HuH-7 (cell line): ENCODE measurements at regions not wholly inside any gene's neighbourhood (a gene's known extent, or its start where the extent isn't known, plus 50 kb on each side); places are given as distances from the start of the nearest gene placed in this dataset.
"Not testable (repeated sequence)": the region's sequence is repeated elsewhere in the genome, so short reads cannot be mapped to it uniquely, and the experiment has no call there.

Experiments used
- DNase-seq: peaks from one replicate; pipeline ENCODE4 v3.0.0; 2011; ENCODE audit warnings: low spot score

DNA sequence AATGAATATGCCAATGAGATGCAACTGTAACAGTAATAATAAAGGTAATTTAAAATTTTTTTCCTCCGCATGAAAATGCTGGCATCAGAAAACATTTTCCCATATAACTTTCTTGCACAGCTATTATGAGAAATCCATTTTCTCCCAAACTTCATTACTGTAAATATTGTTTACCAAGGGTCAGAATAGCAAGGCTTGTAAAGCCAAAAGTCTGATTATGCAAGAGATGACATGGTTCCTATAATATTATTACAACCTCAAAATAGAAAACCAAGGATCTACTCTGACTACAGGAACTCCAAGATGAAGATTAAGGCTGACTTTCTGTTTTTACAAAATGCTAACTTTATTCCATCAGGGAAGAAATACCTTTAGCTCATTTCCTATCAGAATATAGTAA is 162.7 kb upstream of the CDK1 start:
- no peak for DNase-seq

- DNase-seq: no peak
Observed at GRCh38 chr10:60614363-60614762, 163.9 kb upstream of the CDK1 start.

- DNase-seq: no peak
Observed at GRCh38 chr10:60613434-60613833, 164.8 kb upstream of the CDK1 start.

GRCh38 chr10:60611291-60611747 is 167.0 kb upstream of the CDK1 start:
- no peak for DNase-seq

DNA sequence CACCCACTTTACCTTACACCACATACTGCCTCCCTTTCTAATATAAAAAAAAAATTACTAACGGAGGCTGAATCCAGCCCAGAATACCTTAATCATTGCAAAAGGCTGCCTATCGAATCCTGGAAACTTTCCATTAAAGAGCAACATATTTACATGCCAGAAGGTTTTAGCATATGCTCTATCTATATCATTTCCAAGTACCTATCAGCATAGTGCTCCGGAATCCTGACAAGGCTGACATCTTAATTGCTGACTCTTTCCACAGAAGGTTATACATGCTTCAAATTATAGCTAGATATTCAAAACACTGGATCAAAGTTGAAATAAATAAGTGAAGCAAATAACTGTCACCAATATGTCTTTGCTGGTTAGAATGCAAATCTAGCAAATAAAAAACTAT is 170.9 kb upstream of the CDK1 start:
- no peak for DNase-seq

DNA sequence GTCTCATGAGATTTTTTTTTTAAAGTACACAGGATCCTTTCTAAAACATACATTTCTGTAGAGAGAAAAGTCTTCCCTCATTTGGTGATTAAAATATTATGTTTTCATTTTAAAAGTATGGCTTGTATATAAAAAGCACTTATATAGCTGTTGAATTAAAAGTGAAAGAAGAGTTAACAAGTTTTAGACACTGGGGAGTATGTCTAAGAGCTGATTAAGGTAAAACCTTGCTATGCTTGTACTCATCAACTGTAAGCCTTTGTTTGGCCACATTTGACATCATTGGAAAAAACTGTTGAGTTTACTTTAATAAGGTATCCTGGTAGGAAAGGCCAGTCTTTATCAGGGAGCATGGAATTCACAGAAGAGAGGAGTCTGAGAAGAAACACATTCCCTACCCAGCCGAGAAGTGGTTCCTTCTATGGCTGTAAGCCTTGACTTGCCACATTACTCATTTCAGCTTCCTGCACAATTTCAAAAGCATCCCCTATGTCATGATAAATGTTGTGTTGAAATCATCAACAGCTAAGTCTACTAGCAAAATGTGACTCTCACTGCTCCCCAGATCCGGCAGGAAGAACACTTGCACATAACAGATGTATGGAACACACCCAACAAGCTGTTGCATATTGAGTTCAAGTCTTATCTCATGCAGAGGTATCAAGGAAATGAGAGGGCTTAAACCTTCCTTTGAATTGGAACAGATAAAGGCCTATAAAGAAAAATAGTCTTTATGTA is 171.8 kb upstream of the CDK1 start:
- no peak for DNase-seq

GRCh38 chr10:60605476-60605875 is 172.8 kb upstream of the CDK1 start:
- DNase-seq: no peak

- no peak for DNase-seq
Observed at GRCh38 chr10:60604342-60604741, 173.9 kb upstream of the CDK1 start.

GRCh38 chr10:60597513-60597912 is 180.8 kb upstream of the CDK1 start:
- no peak for DNase-seq

GRCh38 chr10:60595852-60596251 is 182.4 kb upstream of the CDK1 start:
- no peak for DNase-seq

- DNase-seq: no peak
Observed at GRCh38 chr10:60594476-60595051, 183.7 kb upstream of the CDK1 start.

DNA sequence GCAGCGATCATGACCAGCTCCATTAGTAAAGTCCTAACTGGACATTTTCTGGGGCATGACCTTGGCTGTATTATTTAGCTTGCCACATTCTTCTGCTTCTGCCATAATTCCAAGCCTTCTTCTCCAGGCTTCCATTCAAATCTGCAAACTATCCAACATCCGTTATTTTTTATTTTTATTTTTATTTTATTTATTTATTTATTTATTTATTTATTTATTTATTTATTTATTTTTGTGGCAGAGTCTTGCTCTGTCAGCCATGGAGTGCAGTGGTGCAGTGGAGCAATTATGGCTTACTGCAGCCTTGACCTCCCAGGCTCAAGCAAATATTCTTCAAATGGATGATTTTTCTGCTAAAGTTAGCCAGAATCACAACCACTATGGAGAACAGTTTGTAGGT is 187.2 kb upstream of the CDK1 start:
- DNase-seq: no peak

- no peak for DNase-seq
Observed at GRCh38 chr10:60589376-60589775, 188.9 kb upstream of the CDK1 start.

DNA sequence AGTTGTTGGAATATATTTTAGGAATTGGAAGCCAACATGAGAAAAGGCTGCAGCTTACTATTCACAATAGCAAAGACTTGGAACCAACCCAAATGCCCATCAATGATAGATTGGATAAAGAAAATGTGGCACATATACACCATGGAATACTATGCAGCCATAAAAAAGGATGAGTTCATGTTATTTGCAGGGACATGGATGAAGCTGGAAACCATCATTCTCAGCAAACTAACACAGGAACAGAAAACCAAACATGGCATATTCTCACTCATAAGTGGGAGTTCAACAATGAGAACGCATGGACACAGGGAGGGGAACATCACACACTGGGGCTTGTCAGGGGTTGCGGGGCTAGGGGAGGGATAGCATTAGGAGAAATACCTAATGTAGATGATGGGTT is 192.1 kb upstream of the ANK3 start:
- DNase-seq: not testable (repeated sequence)

- DNase-seq: no peak
Observed at GRCh38 chr10:60578217-60578616, 188.5 kb upstream of the ANK3 start.

DNA sequence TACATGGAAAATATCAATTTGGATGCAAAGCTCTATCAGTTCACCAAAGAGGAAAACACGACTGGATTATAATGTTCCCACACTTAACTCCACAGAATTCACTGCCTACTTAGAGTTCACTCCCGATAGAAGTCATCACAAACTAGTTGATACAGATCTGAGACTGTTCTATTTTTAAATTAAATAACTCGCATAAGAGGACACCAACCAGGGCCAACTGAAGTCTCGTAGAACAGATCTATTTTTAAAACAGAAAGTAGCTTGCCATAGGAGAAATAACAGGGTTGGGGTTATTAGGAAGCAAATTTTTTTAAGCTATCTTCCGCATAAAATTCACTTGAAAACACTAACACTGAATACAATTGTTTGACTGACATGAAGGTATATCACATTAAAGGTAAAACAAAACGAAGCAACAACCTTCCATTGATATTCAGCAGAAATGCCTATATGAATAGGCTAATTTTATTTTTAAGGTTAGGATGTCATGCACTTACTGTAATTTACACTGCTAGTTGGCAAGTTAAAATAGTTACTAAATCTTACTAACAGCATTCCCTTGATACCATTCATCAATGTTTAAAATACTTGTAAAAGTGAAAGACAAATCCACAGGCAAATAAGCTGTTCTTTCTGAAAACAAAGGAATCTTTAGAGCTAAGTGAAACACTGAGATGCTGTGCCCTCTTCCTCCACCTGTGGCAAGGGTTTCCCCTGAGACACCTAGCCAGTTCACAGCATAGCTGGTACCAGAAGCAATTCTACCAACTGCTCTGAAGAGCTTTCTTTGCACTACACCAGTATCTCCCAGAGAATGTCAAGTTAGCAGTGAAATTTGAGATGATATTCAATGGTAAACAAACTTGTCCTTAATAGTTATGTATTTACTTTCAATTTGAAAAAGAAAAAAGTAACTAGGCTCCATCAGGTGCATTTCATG is 186.7 kb upstream of the ANK3 start:
- no peak for DNase-seq

GRCh38 chr10:60575105-60575504 is 185.4 kb upstream of the ANK3 start:
- no peak for DNase-seq

DNA sequence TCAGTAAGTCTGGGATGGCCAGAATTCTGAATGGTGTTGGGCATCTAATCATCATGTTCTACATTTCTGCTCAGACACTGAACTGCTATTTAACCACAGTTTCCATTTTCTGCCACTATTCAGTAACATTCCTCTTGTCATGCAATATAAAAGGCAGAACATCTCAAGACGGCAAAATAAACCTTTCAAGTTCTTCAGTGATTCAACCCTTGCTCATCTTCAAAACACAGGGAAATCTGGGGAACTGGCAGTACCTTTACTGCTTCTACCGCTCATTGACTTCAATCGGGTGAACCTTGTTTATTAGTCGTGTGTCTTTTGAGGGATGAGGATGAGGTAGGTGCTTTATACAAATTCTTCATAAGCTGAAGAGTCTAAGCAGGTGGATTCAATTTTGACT is 184.7 kb upstream of the ANK3 start:
- DNase-seq: no peak

DNA sequence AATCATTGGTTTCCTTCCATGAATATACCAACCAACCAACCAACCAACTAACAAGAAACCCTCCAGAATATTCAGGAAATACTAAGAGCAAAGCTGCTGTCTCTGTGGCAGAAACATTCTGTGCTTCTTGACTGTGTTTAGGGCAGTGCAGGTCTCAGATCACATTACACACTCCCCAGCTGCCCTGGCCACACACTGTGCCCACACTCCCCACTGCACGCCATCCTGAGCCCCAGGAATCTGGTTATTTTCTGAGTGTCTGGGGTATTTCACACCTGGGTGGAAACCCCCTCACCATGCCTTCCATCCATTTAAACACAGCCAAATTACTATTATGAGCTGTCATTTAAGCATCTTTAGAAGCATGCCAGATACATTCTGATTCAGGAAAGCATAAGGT is 183.7 kb upstream of the ANK3 start:
- no peak for DNase-seq

DNA sequence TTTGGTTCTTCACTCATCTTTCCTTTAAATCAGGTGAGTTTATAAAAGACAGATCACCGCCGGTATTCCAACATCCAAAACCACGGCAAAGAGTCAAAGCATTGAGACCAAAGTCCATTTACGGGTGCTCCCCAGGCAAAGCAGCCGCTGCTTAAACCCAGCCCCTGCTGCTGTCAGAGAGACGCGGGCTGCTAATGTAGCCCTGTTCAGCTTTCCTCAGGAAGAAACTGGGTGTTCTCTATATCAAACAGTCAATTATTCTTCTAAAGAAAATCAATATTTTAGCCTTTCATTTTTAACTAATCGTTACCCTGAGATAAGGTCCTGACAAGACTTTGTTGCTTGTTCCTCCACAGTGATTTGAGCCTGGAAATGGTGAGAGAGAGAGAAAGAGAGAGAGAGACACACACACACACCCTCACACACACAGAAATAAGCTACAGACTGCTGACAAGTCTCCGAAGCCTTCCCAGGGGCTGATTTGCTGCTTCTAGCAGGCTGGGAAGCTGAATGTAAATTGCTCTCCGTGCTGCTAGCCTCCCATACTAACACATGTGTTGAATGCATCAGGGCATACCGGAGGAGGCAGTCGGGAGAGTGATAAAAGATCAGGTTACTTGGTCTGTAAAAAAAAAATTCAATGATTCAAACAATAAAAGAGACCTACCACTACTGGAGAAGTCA is 183.0 kb upstream of the ANK3 start:
- DNase-seq: peak; percentile 32

GRCh38 chr10:60570896-60571295 is 181.2 kb upstream of the ANK3 start:
- no peak for DNase-seq

DNA sequence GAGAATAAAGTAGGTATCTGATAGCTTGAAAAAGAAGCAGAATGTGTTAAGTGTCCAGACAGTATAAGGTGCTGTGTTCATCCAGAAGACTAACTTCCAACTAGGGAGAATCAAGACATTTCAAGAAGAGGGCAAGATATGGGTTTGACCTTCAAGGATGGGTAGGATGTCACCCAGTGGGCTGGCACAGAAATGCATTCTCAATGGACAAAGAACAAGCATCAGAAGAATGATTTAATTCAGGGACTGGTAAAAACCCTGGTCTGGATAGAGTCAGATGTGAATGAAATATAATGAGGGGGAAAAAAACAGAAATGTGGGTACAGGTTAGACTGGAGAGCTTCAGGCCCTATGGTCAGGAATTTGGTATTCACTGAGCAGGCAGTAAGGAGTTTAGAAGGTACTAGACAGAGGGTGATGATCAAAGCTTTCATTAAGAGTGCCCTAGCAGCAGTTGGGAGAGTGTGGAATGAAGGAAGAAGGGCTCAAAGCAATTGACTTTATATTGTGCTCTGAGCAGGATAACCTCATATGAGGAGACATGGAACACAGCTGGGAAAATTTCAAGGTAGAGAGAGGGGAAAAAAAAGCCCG is 180.7 kb upstream of the ANK3 start:
- no peak for DNase-seq
